ENCODE measurements at regions not wholly inside any gene's neighbourhood (a gene's known extent, or its start where the extent isn't known, plus 50 kb on each side); places are given as distances from the start of the nearest gene placed in this dataset.

DNA sequence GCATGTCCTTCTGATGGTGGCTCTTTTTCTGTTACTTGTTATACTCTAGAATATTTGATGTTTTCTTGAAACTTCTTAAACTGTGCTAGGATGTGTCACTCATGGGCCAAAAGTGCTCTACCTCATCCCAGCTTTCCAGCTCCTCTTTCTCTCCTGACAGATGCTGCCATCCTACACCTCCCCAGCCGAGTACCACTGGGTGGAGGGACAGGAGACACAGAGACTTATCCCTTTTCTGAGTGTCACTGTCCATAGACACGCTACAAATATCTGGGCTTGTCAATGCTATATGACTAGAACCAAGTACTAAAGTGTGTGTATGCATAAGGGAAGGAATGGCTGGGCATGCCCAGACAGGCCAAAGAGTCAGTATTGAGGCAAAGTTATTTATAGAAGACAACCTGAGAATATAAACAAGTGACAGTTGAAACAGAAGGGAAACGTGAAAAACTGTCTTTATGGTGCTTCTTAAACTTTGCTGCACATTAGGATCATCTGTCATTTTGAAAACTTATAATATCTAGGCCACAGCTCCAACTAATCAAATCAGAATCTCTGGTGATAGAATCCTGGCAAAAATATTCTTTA, 188.0 kb downstream of the CARTPT start:
- TF ChIP-seq, protein P1, sequence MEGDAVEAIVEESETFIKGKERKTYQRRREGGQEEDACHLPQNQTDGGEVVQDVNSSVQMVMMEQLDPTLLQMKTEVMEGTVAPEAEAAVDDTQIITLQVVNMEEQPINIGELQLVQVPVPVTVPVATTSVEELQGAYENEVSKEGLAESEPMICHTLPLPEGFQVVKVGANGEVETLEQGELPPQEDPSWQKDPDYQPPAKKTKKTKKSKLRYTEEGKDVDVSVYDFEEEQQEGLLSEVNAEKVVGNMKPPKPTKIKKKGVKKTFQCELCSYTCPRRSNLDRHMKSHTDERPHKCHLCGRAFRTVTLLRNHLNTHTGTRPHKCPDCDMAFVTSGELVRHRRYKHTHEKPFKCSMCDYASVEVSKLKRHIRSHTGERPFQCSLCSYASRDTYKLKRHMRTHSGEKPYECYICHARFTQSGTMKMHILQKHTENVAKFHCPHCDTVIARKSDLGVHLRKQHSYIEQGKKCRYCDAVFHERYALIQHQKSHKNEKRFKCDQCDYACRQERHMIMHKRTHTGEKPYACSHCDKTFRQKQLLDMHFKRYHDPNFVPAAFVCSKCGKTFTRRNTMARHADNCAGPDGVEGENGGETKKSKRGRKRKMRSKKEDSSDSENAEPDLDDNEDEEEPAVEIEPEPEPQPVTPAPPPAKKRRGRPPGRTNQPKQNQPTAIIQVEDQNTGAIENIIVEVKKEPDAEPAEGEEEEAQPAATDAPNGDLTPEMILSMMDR (conservative IDR thresholded peaks at IDR 0.05; ENCODE audit: low read depth, low read length), result no peak
- TF ChIP-seq POLR2A (IDR thresholded peaks at IDR 0.05; ENCODE audit: low read depth, low read length) (no peak), FOS (IDR thresholded peaks at IDR 0.05; ENCODE audit: low read depth, low read length) (no peak), SMC3 (IDR thresholded peaks at IDR 0.05; ENCODE audit: low read depth, low read length) (no peak), MAZ (IDR thresholded peaks at IDR 0.05; ENCODE audit: borderline replicate concordance, low read depth, low read length) (no peak), RFX5 (IDR thresholded peaks at IDR 0.05; ENCODE audit: low read depth, low read length) (no peak), MAFK (IDR thresholded peaks at IDR 0.05; ENCODE audit: low read depth, low read length) (no peak), MXI1 (IDR thresholded peaks at IDR 0.05; ENCODE audit: borderline replicate concordance, low read depth, low read length) (no peak), RAD21 (IDR thresholded peaks at IDR 0.05; ENCODE audit: low read length) (no peak), CHD1 (IDR thresholded peaks at IDR 0.05; ENCODE audit: low read depth, low read length) (no peak), RCOR1 (IDR thresholded peaks at IDR 0.05; ENCODE audit: insufficient replicate concordance, low read length) (no peak)
- TF ChIP-seq, protein P2, sequence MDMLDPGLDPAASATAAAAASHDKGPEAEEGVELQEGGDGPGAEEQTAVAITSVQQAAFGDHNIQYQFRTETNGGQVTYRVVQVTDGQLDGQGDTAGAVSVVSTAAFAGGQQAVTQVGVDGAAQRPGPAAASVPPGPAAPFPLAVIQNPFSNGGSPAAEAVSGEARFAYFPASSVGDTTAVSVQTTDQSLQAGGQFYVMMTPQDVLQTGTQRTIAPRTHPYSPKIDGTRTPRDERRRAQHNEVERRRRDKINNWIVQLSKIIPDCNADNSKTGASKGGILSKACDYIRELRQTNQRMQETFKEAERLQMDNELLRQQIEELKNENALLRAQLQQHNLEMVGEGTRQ (IDR thresholded peaks at IDR 0.05; ENCODE audit: low read depth, low read length), result no peak

Data from IMR-90 (cell line).